GM18867 (cell line): ENCODE measurements at regions not wholly inside any gene's neighbourhood (a gene's known extent, or its start where the extent isn't known, plus 50 kb on each side); places are given as distances from the start of the nearest gene placed in this dataset.
"Not testable (repeated sequence)": the region's sequence is repeated elsewhere in the genome, so short reads cannot be mapped to it uniquely, and the experiment has no call there.

ENCODE experiments used
- ATAC-seq: cut with Tn5 transposase; IDR thresholded peaks from one replicate; pipeline ENCODE4 v1.9.1; 2021; ENCODE audit warnings: mild to moderate bottlenecking, moderate library complexity; ENCODE audit not compliant: unreplicated experiment

GRCh38 chr7:91565499-91566401 is 301.5 kb downstream of the FZD1 start:
- no peak for ATAC-seq

DNA sequence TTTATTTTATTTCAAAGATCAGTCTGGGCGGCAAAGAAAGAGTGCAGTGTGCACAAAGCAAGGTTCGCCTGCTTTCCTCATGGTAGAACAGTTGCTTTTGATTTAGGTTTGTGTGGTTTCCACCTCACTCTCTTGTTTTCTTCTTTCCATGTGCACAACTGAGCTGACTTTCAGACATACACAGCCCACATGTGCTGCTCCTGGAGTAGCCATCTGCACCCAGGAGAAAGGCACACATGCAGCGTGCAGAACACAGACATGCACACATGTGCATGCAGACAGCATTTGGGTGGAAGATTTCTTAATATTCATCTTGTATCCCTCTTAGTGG is 302.1 kb downstream of the FZD1 start:
- no peak for ATAC-seq

GRCh38 chr7:91567081-91568012 is 303.1 kb downstream of the FZD1 start:
- no peak for ATAC-seq

- no peak for ATAC-seq
Measured at GRCh38 chr7:91568138-91568537, 303.9 kb downstream of the FZD1 start.

GRCh38 chr7:91569728-91570457 is 305.7 kb downstream of the FZD1 start:
- ATAC-seq = no peak

DNA sequence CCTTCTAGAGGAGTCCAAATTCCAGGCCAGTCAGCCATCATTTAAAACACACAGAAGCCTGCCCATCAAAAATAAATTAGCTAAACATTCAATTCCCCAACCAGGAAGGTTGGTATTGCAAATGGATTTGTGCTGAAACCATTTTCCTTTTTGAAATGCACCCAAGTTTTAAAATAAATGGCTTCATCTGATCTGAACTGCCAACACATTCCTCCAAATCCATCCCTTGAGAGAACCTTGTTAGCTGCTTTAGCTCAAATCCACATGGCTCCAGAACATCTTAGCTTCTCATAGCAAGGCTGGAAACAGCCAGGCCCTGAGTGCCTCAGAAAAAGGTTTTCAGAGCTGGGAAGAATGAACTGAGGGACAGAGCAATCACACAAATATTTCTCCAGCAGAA is 306.3 kb downstream of the FZD1 start:
- no peak for ATAC-seq

DNA sequence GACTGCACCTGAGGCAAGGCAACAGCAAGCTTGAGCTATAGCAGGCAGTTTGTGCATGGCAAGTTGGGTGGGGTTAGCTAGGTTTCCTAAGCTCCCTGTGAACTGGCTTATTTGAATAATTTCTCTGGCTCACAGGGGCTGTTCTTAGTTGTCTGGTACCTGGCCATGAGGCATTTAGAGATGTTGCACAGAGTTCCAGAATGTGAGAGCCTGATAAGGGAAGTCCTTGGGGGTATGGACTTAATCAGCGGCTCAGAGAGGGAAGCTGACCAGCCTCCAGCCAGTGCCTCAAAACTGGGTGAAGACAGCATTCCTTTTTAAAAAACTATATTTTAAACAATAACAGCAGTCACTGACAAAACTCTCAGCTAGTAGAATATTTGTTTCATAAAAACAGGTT is 307.4 kb downstream of the FZD1 start:
- ATAC-seq = no peak

DNA sequence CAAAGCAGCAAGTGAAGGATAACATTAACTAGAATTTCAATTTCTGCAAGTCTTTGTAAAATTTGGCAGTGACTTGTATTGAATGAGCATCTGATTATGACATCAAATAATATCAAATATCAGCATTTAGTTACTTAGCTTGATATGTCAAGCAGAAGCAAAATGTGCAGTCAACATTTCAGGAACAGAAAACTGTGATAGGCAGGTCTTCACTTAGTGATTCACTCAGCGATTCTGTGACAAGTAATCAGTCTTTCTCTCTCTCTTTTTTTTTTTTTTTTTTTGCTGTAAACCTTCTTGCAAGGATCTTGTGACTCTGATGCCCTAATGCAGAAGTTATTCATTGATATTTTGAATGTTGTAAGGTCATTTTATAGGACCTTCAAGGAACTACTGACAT is 307.1 kb downstream of the MTERF1 start:
- no peak for ATAC-seq

- not testable (repeated sequence) for ATAC-seq
Measured at GRCh38 chr7:91576459-91576858, 304.0 kb downstream of the MTERF1 start.

DNA sequence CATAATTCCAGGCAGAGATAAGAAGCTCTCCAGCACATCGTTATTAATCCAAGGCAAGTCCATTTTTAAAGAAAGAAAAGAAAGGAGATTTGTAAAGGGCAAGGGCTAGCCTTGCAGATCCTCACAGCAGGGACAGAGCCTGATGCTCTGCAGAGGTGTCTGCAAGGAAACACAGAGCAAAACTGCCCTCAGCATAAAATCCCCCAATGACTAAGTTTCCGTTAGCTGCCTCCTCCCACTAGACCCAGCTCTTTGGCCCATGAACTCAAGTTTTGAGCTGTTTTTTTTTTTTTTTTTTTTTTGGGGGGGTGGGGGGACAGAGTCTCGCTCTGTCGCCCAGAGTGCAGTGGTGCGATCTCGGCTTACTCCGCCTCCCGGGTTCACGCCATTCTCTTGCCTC is 300.7 kb downstream of the MTERF1 start:
- ATAC-seq = no peak

- no peak for ATAC-seq
Measured at GRCh38 chr7:91582799-91583477, 297.6 kb downstream of the MTERF1 start.

- ATAC-seq = no peak
Measured at GRCh38 chr7:91596287-91596686, 284.2 kb downstream of the MTERF1 start.

DNA sequence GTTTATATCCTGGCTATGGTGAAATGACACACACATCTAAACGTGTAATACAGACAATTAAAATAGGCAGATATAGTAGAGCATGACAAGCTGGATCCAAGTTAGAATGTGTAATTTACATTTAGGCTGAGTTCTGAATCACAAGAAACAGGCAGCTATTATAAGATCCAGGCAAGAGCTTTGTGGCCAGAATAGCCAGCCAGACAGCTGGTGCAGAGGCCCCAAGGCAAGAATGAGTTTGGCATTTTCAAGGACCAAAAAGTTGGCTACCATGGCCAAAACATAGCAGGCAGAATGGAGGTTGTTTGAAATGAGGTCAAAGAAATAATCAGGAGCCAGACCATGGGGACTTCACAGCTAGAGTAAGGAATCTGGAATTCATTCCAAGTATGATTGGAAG is 281.7 kb downstream of the MTERF1 start:
- ATAC-seq = no peak

GRCh38 chr7:91600112-91600511 is 280.4 kb downstream of the MTERF1 start:
- no peak for ATAC-seq

- ATAC-seq = no peak
Measured at GRCh38 chr7:91603707-91604106, 276.8 kb downstream of the MTERF1 start.

DNA sequence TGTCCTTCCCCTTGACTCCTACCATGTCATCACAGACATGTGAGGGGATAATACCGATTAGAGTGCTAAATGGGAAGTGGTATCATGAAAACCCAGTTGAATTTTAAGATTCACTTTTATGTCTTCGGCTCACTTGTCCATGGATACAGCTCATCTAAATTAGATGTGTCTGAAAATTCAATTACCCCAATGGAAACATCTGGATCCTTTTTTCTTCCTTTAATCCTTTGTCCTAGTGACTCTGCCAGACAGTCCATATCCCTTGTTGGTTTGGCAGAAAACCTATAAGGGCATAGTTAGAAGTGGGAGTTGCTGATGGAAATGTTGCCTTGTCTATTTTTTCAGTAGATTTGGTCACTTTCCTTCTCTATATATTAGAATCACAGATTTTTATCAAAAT is 271.9 kb downstream of the MTERF1 start:
- no peak for ATAC-seq

GRCh38 chr7:91609525-91609924 is 271.0 kb downstream of the MTERF1 start:
- no peak for ATAC-seq

GRCh38 chr7:91614431-91614830 is 266.1 kb downstream of the MTERF1 start:
- no peak for ATAC-seq

GRCh38 chr7:91618776-91619765 is 261.4 kb downstream of the MTERF1 start:
- no peak for ATAC-seq
